ENCODE measurements at regions not wholly inside any gene's neighbourhood (a gene's known extent, or its start where the extent isn't known, plus 50 kb on each side); places are given as distances from the start of the nearest gene placed in this dataset.
"Not testable (repeated sequence)": the region's sequence is repeated elsewhere in the genome, so short reads cannot be mapped to it uniquely, and the experiment has no call there.

DNA sequence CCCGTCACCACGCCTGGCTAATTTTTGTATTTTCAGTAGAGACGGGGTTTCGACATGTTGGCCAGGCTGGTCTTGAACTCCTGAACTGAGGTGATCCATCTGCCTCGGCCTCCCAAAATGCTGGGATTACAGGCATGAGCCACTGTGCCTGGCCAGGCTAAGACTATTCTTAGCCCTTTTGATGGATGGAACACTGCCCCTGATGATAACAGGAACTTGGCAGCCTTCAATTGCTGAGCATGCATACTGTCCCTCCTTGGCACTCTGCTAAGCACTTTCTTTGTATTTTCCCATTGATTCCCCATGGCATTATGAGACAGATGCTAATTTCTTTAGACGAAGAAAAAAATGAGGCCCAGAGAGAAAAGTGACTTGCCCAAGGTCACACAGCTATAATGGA is 457.6 kb downstream of the GOLGA6L6 start:
- TF ChIP-seq, protein P1, sequence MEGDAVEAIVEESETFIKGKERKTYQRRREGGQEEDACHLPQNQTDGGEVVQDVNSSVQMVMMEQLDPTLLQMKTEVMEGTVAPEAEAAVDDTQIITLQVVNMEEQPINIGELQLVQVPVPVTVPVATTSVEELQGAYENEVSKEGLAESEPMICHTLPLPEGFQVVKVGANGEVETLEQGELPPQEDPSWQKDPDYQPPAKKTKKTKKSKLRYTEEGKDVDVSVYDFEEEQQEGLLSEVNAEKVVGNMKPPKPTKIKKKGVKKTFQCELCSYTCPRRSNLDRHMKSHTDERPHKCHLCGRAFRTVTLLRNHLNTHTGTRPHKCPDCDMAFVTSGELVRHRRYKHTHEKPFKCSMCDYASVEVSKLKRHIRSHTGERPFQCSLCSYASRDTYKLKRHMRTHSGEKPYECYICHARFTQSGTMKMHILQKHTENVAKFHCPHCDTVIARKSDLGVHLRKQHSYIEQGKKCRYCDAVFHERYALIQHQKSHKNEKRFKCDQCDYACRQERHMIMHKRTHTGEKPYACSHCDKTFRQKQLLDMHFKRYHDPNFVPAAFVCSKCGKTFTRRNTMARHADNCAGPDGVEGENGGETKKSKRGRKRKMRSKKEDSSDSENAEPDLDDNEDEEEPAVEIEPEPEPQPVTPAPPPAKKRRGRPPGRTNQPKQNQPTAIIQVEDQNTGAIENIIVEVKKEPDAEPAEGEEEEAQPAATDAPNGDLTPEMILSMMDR (IDR thresholded peaks at IDR 0.05) = not testable (repeated sequence)
- not testable (repeated sequence) for TF ChIP-seq POLR2A (IDR thresholded peaks at IDR 0.05)
